Transverse colon (tissue), 4 donors: ENCODE measurements at regions not wholly inside any gene's neighbourhood (a gene's known extent, or its start where the extent isn't known, plus 50 kb on each side); places are given as distances from the start of the nearest gene placed in this dataset.

ENCODE experiments used
- POLR2AphosphoS5 ChIP-seq, 3 donors: sonication (generic); formaldehyde crosslinking; IDR thresholded peaks; one replicate each; pipeline ENCODE4 v1.6.1; 2016; ENCODE audit warnings: antibody characterized with exemption in 3 of 3
- TF ChIP-seq, protein P1 (sequence below), 5 experiments: fragments of 200-600 bp in 3 of 5; fragments of 450-650 bp in 2 of 5; sonication (generic) in 3 of 5; IDR thresholded peaks; 1 replicate in 2 of 5; 2 replicates in 3 of 5; pipeline ENCODE4 v1.5.1; 2016 to 2017; ENCODE audit warnings: antibody characterized with exemption in 5 of 5, inconsistent platforms in 3 of 5, mild to moderate bottlenecking in 2 of 5, moderate library complexity in 1 of 5

DNA sequence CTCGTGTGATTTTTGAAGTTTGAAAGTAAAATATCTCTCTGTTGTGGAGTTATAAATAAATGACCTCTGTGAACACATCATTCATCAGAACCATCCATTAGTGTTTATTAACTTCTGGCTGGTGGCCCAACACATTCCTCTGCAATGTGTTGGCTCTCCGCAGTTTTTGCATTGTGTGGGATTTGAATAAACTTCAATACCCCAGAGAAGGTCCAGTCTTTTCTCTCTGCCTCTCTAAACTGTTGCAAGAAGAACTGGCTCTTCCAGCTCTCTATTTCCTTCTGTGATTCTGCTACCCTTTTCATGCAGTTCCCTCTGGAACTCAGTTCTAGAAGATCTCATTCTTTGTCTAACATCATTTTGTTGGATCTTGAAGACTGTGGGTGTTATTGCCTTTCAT lies 125.0 kb upstream of the ARHGAP42 start:
- TF ChIP-seq, protein P1, sequence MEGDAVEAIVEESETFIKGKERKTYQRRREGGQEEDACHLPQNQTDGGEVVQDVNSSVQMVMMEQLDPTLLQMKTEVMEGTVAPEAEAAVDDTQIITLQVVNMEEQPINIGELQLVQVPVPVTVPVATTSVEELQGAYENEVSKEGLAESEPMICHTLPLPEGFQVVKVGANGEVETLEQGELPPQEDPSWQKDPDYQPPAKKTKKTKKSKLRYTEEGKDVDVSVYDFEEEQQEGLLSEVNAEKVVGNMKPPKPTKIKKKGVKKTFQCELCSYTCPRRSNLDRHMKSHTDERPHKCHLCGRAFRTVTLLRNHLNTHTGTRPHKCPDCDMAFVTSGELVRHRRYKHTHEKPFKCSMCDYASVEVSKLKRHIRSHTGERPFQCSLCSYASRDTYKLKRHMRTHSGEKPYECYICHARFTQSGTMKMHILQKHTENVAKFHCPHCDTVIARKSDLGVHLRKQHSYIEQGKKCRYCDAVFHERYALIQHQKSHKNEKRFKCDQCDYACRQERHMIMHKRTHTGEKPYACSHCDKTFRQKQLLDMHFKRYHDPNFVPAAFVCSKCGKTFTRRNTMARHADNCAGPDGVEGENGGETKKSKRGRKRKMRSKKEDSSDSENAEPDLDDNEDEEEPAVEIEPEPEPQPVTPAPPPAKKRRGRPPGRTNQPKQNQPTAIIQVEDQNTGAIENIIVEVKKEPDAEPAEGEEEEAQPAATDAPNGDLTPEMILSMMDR (IDR thresholded peaks at IDR 0.05) = no peak
- no peak for TF ChIP-seq POLR2AphosphoS5 (IDR thresholded peaks at IDR 0.05)
